VCaP (cell line): ENCODE measurements at regions not wholly inside any gene's neighbourhood (a gene's known extent, or its start where the extent isn't known, plus 50 kb on each side); places are given as distances from the start of the nearest gene placed in this dataset.

Source experiments
- H3K27ac ChIP-seq: fragments of 450-650 bp; 2 replicates; pipeline ENCODE4 v1.5.1; 2017
- CTCF ChIP-seq: fragments of 450-650 bp; conservative IDR thresholded peaks from 2 replicates; pipeline ENCODE4 v1.5.1; 2017; ENCODE audit warnings: mild to moderate bottlenecking, moderate library complexity

GRCh38 chr3:117939425-117940027 is 1095.1 kb downstream of the IGSF11 start:
- H3K27ac ChIP-seq = no peak overlapping the region
- no peak for TF ChIP-seq CTCF

GRCh38 chr3:117941015-117941414 is 1093.6 kb downstream of the IGSF11 start:
- no peak overlapping the region for H3K27ac ChIP-seq
- no peak for TF ChIP-seq CTCF

- TF ChIP-seq CTCF = no peak
- no peak overlapping the region for H3K27ac ChIP-seq
These were observed 1092.9 kb downstream of the IGSF11 start for GRCh38 chr3:117941756-117942155.

DNA sequence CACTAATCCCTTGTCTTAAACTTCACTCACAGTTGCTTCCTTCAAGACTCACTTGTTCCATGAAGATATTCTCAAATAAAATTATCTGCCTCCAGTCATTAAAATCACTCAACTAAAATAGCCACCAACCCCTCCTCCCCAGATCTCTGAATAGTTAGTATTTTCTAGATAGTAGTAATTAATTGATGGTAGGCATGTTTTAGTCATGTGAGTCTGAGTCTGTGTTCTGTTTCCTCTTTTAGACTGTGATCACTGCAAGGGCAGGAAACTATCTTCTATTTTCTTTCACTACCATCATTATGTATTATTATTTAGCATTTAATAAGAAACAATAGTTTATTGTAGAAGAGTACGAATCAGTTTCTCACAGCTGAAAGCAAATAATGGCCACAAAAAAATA is 1080.5 kb downstream of the IGSF11 start:
- no peak overlapping the region for H3K27ac ChIP-seq
- no peak for TF ChIP-seq CTCF

- no peak overlapping the region for H3K27ac ChIP-seq
- TF ChIP-seq CTCF = no peak
These were observed 1079.5 kb downstream of the IGSF11 start for GRCh38 chr3:117955196-117955595.

- no peak for TF ChIP-seq CTCF
These were observed 1076.6 kb downstream of the IGSF11 start for GRCh38 chr3:117958027-117958426.

DNA sequence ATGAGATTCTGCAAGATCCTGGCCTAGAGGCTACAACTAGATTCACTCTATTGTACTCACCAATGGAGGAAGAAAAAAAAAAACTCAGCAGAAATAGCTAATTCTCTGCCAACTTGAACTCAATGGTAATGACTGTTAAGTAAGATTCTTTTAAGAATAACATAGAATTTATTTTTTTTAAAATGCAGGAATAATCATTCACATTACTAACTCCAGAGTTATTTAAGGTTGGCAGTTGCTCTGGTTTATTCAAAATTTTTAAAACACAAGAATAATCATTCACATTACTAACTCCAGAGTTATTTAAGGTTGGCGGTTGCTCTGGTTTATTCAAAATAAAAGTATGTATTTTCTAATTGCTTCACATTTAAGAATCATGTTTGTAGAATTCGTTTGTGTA is 1071.9 kb downstream of the IGSF11 start:
- no peak overlapping the region for H3K27ac ChIP-seq
- TF ChIP-seq CTCF = no peak

More at GRCh38 chr3:117958027-117958426, 1076.6 kb downstream of the IGSF11 start:
- H3K27ac ChIP-seq = no peak overlapping the region
